GM06990 (cell line): ENCODE measurements at regions not wholly inside any gene's neighbourhood (a gene's known extent, or its start where the extent isn't known, plus 50 kb on each side); places are given as distances from the start of the nearest gene placed in this dataset.

ENCODE experiments used
- DNase-seq: peaks from one replicate; pipeline ENCODE4 v3.0.0-alpha.2; 2011; ENCODE audit not compliant: insufficient read length; ENCODE audit errors: extremely low read depth
- H3K27me3 ChIP-seq: replicated peaks from 2 replicates; pipeline ENCODE4 v1.6.0; 2011; ENCODE audit warnings: low read length; ENCODE audit not compliant: control insufficient read depth, insufficient read depth
- H3K36me3 ChIP-seq: 2 replicates; pipeline ENCODE4 v1.5.1; 2011; ENCODE audit warnings: low read length; ENCODE audit not compliant: control insufficient read depth, insufficient read depth
- H3K4me3 ChIP-seq: replicated peaks from 2 replicates; pipeline ENCODE4 v1.5.1; 2011; ENCODE audit warnings: low read depth, mild to moderate bottlenecking, control low read depth, low read length
- TF ChIP-seq, protein P1 (sequence below): IDR thresholded peaks from 2 replicates; pipeline ENCODE4 v1.5.1; 2011; ENCODE audit warnings: low read length, control low read depth, mild to moderate bottlenecking, inconsistent platforms; ENCODE audit not compliant: insufficient read depth, poor library complexity, severe bottlenecking

DNA sequence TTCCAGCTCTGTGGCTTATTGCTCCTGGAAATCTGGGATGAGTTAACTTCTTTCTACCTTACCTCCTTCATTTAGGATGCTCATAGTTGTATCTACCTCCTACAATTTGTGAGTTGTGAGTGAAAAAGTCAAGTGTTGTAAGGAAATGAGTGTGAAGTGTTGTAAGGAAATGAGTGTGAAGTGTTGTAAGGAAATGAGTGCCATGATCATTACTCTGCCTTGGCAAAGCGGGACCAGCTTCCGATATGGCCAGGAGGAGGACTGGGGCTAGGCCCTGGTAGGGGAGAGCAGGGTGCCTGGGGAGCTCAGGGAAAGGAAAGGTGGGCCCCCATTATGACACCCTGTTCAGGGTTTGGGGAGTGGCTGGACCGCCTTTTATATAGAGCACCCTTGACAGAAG, 435.2 kb downstream of the FGF9 start:
- no peak overlapping the region for H3K4me3 ChIP-seq
- no peaks in the 10 kb centered on the region for H3K27me3 ChIP-seq
- DNase-seq = no peak
- no peaks in the 10 kb centered on the region for H3K36me3 ChIP-seq
- TF ChIP-seq, protein P1, sequence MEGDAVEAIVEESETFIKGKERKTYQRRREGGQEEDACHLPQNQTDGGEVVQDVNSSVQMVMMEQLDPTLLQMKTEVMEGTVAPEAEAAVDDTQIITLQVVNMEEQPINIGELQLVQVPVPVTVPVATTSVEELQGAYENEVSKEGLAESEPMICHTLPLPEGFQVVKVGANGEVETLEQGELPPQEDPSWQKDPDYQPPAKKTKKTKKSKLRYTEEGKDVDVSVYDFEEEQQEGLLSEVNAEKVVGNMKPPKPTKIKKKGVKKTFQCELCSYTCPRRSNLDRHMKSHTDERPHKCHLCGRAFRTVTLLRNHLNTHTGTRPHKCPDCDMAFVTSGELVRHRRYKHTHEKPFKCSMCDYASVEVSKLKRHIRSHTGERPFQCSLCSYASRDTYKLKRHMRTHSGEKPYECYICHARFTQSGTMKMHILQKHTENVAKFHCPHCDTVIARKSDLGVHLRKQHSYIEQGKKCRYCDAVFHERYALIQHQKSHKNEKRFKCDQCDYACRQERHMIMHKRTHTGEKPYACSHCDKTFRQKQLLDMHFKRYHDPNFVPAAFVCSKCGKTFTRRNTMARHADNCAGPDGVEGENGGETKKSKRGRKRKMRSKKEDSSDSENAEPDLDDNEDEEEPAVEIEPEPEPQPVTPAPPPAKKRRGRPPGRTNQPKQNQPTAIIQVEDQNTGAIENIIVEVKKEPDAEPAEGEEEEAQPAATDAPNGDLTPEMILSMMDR = no peak

DNA sequence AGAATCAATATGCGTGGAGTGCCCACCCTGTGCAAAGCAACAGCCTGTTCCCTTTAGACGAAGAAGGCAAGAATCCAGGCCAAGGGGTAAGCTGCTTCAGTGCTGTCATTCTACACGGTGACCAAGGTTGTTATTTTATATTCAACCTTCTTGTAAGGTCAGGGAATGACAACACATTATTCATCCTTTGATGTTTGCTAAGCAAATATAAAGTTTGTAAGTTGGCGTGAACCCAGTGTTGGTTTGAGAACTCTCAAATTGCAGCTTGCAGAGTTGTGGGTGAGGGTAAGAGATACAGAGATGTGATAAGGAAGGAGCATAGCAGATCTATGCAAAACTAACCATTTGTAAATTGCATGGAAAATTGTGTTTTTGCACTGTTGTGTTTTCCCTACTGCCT, 436.7 kb downstream of the FGF9 start:
- TF ChIP-seq, protein P1 = no peak
- H3K36me3 ChIP-seq = no peaks in the 10 kb centered on the region
- no peaks in the 10 kb centered on the region for H3K27me3 ChIP-seq
- H3K4me3 ChIP-seq = no peak overlapping the region
- DNase-seq = no peak

DNA sequence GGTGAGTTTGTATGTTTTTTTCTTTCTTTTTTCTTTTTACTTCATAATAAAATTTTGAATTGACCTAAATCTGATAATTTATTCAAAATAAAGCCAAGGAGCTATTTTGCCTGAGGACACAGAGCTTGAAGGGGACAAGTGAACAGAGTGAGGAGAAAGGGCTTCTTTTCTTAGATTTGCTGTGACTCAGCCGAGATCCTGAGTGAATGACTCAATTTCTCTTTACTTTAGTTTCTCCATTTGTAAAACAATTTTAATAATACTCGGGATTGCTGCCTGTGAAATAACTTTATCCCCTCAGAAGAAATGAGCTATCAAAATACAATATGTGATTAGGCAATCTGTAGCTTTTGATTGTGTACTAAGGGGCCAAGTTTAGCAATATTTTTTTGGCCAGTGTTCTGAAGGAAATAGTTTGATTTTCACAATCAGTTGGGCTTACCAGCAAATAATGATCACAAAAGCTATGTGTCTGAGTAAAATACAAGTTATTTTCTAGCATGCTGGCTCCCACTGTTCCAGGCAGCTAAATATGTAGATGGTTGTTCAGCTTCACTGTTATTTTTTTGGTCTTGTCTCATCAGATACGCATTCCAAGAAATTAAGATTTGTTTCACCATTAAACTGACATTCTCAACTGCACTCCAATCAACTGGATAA, 437.5 kb downstream of the FGF9 start:
- no peak overlapping the region for H3K4me3 ChIP-seq
- no peaks in the 10 kb centered on the region for H3K36me3 ChIP-seq
- TF ChIP-seq, protein P1 = no peak
- H3K27me3 ChIP-seq = no peaks in the 10 kb centered on the region
- DNase-seq = no peak

GRCh38 chr13:22108979-22109378, 438.1 kb downstream of the FGF9 start:
- no peaks in the 10 kb centered on the region for H3K27me3 ChIP-seq
- no peaks in the 10 kb centered on the region for H3K36me3 ChIP-seq
- TF ChIP-seq, protein P1 = no peak
- no peak overlapping the region for H3K4me3 ChIP-seq
- no peak for DNase-seq

DNA sequence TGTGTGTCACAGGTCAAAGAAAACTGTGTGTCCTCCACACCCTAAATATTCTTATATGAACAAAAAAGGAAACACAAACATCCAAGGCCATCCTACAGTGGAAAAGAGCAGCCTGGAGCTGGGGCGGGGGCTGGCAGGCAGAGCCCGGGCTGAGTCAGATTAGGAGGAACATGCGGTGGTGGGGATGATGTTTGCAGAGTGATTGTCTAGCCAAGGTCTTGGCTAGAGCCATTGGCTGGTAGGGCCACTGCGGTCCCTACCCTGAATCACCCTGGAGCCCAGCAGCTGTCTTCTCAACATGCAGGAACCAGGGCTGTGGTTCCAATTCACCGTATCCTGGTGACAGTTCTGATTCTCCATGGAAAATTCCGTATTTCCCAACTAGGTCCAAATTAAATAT, 439.5 kb downstream of the FGF9 start:
- H3K27me3 ChIP-seq = no peaks in the 10 kb centered on the region
- DNase-seq = no peak

More for the DNA sequence above, 439.5 kb downstream of the FGF9 start:
- TF ChIP-seq, protein P1 = no peak
- Histone ChIP-seq H3K36me3 (no peaks in the 10 kb centered on the region), H3K4me3 (no peak overlapping the region)
